K562 (cell line): ENCODE measurements at regions not wholly inside any gene's neighbourhood (a gene's known extent, or its start where the extent isn't known, plus 50 kb on each side); places are given as distances from the start of the nearest gene placed in this dataset.

Experiments
- ATAC-seq: fragments of 200-7000 bp; cut with Tn5 transposase; 3 replicates; pipeline ENCODE4 v1.9.1; 2020; ENCODE audit warnings: moderate library complexity
- BruUV-seq: library from RNA; stranded (reverse); fragments of 400-500 nt; replicated peaks from 2 replicates; lab custom pipeline; 2021; lab: Mats Ljungman, UMichigan
- CTCF ChIA-PET: fragments of 300-600 bp; formaldehyde crosslinking; extraction: SDS; loops from one replicate; lab custom pipeline; 2021; ENCODE audit warnings: low intra/inter-chr PET ratio; lab: Yijun Ruan, JAX
- POLR2A ChIA-PET: fragments of 300-600, 350-650 bp; sonication (Branson Sonifier 250); formaldehyde crosslinking; extraction: SDS; loops from one replicate; lab custom pipeline; 2021; ENCODE audit warnings: antibody characterized with exemption, inconsistent platforms; lab: Yijun Ruan, JAX
- DNase-seq, 4 experiments: peaks; one replicate each; pipeline versions ENCODE4 v3.0.0 to v3.0.0-alpha.2; 2011 to 2018; ENCODE audit warnings: low spot score in 3 of 4, mixed read lengths in 3 of 4; ENCODE audit errors: extremely low read depth in 1 of 4
- FAIRE-seq: peaks from 2 replicates; lab custom pipeline; 2011; peaks lifted over from hg19 to GRCh38; lab: Jason Lieb, UNC
- H2AFZ ChIP-seq: 2 replicates; pipeline ENCODE4 v1.6.0; 2011; ENCODE audit warnings: low read depth, low read length, control low read depth, inconsistent platforms
- H3K27ac ChIP-seq: fragments of 200-600 bp; 3 replicates; pipeline ENCODE4 v1.8.0; 2011; ENCODE audit warnings: low read depth, mild to moderate bottlenecking, control low read depth, inconsistent platforms, low read length, moderate library complexity, mixed read lengths; ENCODE audit errors: extremely low read depth
- H3K27me3 ChIP-seq, 2 experiments: fragments of 300-600 bp in 1 of 2; 2 replicates in 1 of 2; 3 replicates in 1 of 2; pipeline versions ENCODE4 v1.6.0 to v1.8.0; 2011; ENCODE audit warnings: inconsistent platforms in 2 of 2, low read length in 2 of 2, mild to moderate bottlenecking in 1 of 2, mixed read lengths in 1 of 2, moderate library complexity in 1 of 2; ENCODE audit not compliant: control insufficient read depth in 2 of 2, insufficient read depth in 2 of 2
- H3K36me3 ChIP-seq: fragments of 300-600 bp; 3 replicates; pipeline ENCODE4 v1.8.0; 2011; ENCODE audit warnings: mild to moderate bottlenecking, low read length, inconsistent platforms; ENCODE audit not compliant: control insufficient read depth, insufficient read depth
- H3K4me1 ChIP-seq, 2 experiments: fragments of 200-600 bp in 1 of 2; replicated peaks in 1 of 2; 2 replicates in 1 of 2; 3 replicates in 1 of 2; pipeline versions ENCODE4 v1.5.1 to v1.8.0; 2011; ENCODE audit warnings: inconsistent platforms in 2 of 2, low read length in 2 of 2, mild to moderate bottlenecking in 1 of 2, mixed read lengths in 1 of 2, moderate library complexity in 1 of 2; ENCODE audit not compliant: control insufficient read depth in 2 of 2, insufficient read depth in 2 of 2
- H3K4me2 ChIP-seq: 2 replicates; pipeline ENCODE4 v1.6.1; 2011; ENCODE audit warnings: low read length, control low read depth, inconsistent platforms, mixed read lengths; ENCODE audit not compliant: insufficient read depth
- H3K4me3 ChIP-seq: fragments of 200-600 bp; sonication (generic), shearing (Covaris generic); 2 replicates; pipeline ENCODE4 v1.5.1; 2016; ENCODE audit warnings: control low read depth, inconsistent platforms
- H3K79me2 ChIP-seq: fragments of 200-600 bp; 3 replicates; pipeline ENCODE4 v1.8.0; 2011; ENCODE audit warnings: low read length, inconsistent platforms; ENCODE audit not compliant: control insufficient read depth, insufficient read depth
- H3K9ac ChIP-seq, 2 experiments: 2 replicates each; pipeline versions ENCODE4 v1.6.0 to v1.6.1; 2011; ENCODE audit warnings: low read depth in 2 of 2, low read length in 2 of 2, control low read depth in 1 of 2, inconsistent platforms in 1 of 2, mild to moderate bottlenecking in 1 of 2, mixed read lengths in 1 of 2; ENCODE audit not compliant: insufficient read depth in 1 of 2
- H3K9me1 ChIP-seq: one replicate; pipeline ENCODE4 v1.6.0; 2011; ENCODE audit warnings: inconsistent platforms, mild to moderate bottlenecking, low read length, moderate library complexity; ENCODE audit not compliant: control insufficient read depth, insufficient read depth
- H3K9me3 ChIP-seq: replicated peaks from 2 replicates; pipeline ENCODE4 v1.5.1; 2011; ENCODE audit warnings: low read depth, low read length, inconsistent platforms; ENCODE audit not compliant: control insufficient read depth, insufficient read depth
- H4K20me1 ChIP-seq: replicated peaks from 2 replicates; pipeline ENCODE4 v1.6.1; 2011; ENCODE audit warnings: low read length, inconsistent platforms, mixed read lengths; ENCODE audit not compliant: control insufficient read depth, insufficient read depth
- CXXC5 ChIP-seq: fragments of 250-450 bp; sonication (Bioruptor Pico); IDR thresholded peaks from 2 replicates; pipeline ENCODE4 v1.8.0; 2022; ENCODE audit warnings: inconsistent platforms, mild to moderate bottlenecking, moderate library complexity
- E2F5 ChIP-seq: sonication (generic); formaldehyde crosslinking; IDR thresholded peaks from 2 replicates; pipeline ENCODE4 v1.8.0; 2022; ENCODE audit warnings: mild to moderate bottlenecking, missing genetic modification reagents
- MNT ChIP-seq, 2 experiments: fragments of 450-650 bp; conservative IDR thresholded peaks; 2 replicates each; pipeline ENCODE4 v1.6.1; 2017; ENCODE audit warnings: mild to moderate bottlenecking in 2 of 2, moderate library complexity in 2 of 2
- POLR2AphosphoS2 ChIP-seq: IDR thresholded peaks from 2 replicates; pipeline ENCODE4 v1.6.1; 2012; ENCODE audit warnings: low read length, improper control_type of control experiment
- SP1 ChIP-seq: sonication (generic); formaldehyde crosslinking; IDR thresholded peaks from 2 replicates; pipeline ENCODE4 v1.8.1; 2022; ENCODE audit warnings: mild to moderate bottlenecking, missing genetic modification reagents
- SREBF2 ChIP-seq: sonication (generic); formaldehyde crosslinking; IDR thresholded peaks from 2 replicates; pipeline ENCODE4 v1.4.0; 2020; ENCODE audit warnings: mild to moderate bottlenecking, missing genetic modification reagents
- ZNF699 ChIP-seq: fragments of 250-450 bp; sonication (Bioruptor Pico); IDR thresholded peaks from 2 replicates; pipeline ENCODE4 v1.8.0; 2021; ENCODE audit warnings: mild to moderate bottlenecking, moderate library complexity; ENCODE audit not compliant: insufficient replicate concordance
- WGBS: fragments of 100-300 bp; shearing (Covaris generic); methylation state at CpG from one replicate; pipeline ENCODE4 v1.1.6; 2016; ENCODE audit warnings: low coverage, mixed read lengths; ENCODE audit not compliant: insufficient coverage; ENCODE audit errors: missing lambda C conversion rate; 5-methylcytosine and 5-hydroxymethylcytosine counted together
- in situ Hi-C: fragments of 300-500 bp; cut with MboI; formaldehyde crosslinking; loops from 4 replicates; pipeline ENCODE4 v1.15.0; 2018; ENCODE audit warnings: inconsistent platforms, mixed read lengths
- intact Hi-C: fragments of 100-400 bp; cut with micrococcal nuclease; formaldehyde crosslinking; loops from 2 replicates; pipeline ENCODE4 v1.14.2; 2022
- TF ChIP-seq, protein P1 (sequence below): fragments of 200-400 bp; formaldehyde crosslinking; IDR thresholded peaks from 2 replicates; pipeline ENCODE4 v1.6.1; 2017; ENCODE audit warnings: mild to moderate bottlenecking, low read depth, low read length, moderate library complexity

GRCh38 chr4:13918991-13919441 is 291.5 kb upstream of the BOD1L1 start (continued):
- TF ChIP-seq, protein P1, sequence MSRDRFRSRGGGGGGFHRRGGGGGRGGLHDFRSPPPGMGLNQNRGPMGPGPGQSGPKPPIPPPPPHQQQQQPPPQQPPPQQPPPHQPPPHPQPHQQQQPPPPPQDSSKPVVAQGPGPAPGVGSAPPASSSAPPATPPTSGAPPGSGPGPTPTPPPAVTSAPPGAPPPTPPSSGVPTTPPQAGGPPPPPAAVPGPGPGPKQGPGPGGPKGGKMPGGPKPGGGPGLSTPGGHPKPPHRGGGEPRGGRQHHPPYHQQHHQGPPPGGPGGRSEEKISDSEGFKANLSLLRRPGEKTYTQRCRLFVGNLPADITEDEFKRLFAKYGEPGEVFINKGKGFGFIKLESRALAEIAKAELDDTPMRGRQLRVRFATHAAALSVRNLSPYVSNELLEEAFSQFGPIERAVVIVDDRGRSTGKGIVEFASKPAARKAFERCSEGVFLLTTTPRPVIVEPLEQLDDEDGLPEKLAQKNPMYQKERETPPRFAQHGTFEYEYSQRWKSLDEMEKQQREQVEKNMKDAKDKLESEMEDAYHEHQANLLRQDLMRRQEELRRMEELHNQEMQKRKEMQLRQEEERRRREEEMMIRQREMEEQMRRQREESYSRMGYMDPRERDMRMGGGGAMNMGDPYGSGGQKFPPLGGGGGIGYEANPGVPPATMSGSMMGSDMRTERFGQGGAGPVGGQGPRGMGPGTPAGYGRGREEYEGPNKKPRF = no peak
- no peak for TF ChIP-seq ZNF699 (CRISPR knock-in tag)

- intact Hi-C loops = no loop called here
- no TSS peak for BruUV-seq
- under 1% methylated on average over 8 of the region's 8 CpGs for WGBS
Measured at GRCh38 chr4:13920111-13920875, 292.8 kb upstream of the BOD1L1 start.

More at GRCh38 chr4:13920111-13920875, 292.8 kb upstream of the BOD1L1 start:
- Histone ChIP-seq H4K20me1 (no peaks in the 10 kb centered on the region), H3K27me3 (no peaks in the 10 kb centered on the region), H3K36me3 (no peaks in the 10 kb centered on the region), H3K79me2 (no peaks in the 10 kb centered on the region), H3K4me1 (no peaks in the 10 kb centered on the region), H3K9me1 (no peaks in the 10 kb centered on the region), H3K27ac (no peak overlapping the region), H3K4me2 (no peak overlapping the region), H3K9ac (no peak overlapping the region), H3K4me3 (no peak overlapping the region), H2AFZ (no peak overlapping the region), H3K9me3 (no peaks in the 10 kb centered on the region)
- no peak for ATAC-seq
- POLR2A ChIA-PET = no interaction called here
- in situ Hi-C loops = no loop called here
- CTCF ChIA-PET = no interaction called here
- no peak for FAIRE-seq
- no peak for TF ChIP-seq SREBF2 (CRISPR knock-in tag)
- no peak for TF ChIP-seq SP1 (CRISPR knock-in tag)
- TF ChIP-seq POLR2AphosphoS2 = no peak
- TF ChIP-seq, protein P1 = no peak
- TF ChIP-seq CXXC5 (CRISPR knock-in tag) = no peak
- TF ChIP-seq E2F5 (CRISPR knock-in tag) = no peak
- no peak for TF ChIP-seq MNT (conservative IDR thresholded peaks at IDR 0.05)
- no peak for DNase-seq
